ENCODE measurements at regions not wholly inside any gene's neighbourhood (a gene's known extent, or its start where the extent isn't known, plus 50 kb on each side); places are given as distances from the start of the nearest gene placed in this dataset.

DNA sequence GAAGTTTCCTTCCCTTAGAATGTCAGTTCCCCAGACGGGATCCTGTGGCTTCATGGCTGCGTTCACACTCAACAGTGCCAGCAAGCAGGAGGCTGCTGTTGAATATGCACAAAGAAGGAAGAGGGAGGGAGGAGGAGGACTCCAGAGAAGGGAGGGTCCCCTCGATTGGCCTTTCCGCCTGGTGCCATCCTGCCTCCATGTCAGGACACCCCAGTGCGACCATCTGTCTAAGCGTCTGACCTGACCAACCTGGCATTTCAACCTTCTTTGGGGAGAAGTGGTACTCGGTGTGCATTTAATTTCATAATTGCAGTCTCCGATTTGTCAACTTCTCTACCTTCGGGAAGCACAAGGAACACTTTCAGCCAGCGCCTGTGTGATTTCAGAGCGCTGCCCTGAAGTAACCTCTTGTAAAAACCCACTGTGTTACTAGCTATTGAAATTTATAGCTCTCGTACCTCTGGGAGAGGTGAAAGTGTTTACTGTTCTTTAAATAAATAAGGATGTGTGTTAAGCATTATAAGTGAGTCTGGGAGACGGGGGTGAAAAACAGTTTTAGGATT, 1491.9 kb downstream of the TBC1D22A start:
- no peak for DNase-seq

DNA sequence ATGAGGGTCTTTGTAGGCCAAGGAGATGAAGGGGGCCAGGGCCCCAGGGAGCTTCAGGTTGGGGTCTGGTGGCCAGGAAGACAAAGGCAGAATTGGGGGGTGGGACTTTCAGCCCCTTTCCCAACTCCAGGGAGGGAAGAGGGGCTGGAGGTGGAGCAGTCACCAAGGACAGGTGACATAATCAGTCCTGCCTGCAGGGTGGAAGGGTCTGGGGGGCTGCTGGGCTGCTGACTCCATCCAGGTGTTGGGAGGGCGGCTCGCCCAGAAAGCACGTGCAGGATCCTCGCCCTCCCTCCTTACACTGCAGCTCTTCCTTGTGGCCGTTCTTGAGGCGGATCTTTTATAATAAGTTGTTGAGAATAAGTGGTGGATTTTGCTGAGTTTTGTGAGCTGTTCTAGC, 1491.1 kb downstream of the TBC1D22A start:
- DNase-seq = no peak

DNA sequence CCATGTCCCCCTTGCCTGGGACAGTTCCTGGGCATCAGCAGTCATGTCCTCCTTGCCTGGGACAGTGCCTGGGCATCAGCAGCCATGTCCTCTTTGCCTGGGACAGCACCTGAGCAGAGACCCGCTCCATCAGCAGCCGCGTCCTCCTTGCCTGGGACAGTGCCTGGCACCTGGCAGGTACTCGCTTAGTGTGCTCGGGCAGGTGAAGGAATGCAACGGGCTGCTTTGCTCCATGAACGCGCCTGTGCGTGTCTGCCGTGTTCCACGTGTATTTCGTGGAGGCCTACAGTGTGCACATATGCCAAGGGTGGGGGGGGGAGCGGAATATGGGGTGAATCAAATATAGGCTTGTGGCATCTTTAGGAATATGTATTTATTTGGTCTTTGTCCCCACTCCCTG, 1490.7 kb downstream of the TBC1D22A start:
- DNase-seq = no peak

DNA sequence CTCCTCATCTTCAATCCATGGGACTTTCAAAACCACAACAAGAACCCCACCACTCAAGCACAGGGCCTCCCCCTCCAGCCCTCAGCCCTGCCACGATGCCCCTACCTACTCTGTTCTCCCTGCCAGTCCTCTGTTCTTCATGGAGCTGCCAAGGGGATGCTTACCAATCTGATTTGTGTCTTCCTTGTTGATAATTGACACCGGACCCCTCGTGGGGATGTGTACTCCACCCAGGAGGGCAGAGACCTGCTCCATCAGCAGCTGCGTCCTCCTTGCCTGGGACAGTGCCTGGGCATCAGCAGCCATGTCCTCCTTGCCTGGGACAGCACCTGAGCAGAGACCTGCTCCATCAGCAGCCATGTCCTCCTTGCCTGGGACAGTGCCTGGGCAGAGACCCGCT, 1489.2 kb downstream of the TBC1D22A start:
- no peak for DNase-seq

DNA sequence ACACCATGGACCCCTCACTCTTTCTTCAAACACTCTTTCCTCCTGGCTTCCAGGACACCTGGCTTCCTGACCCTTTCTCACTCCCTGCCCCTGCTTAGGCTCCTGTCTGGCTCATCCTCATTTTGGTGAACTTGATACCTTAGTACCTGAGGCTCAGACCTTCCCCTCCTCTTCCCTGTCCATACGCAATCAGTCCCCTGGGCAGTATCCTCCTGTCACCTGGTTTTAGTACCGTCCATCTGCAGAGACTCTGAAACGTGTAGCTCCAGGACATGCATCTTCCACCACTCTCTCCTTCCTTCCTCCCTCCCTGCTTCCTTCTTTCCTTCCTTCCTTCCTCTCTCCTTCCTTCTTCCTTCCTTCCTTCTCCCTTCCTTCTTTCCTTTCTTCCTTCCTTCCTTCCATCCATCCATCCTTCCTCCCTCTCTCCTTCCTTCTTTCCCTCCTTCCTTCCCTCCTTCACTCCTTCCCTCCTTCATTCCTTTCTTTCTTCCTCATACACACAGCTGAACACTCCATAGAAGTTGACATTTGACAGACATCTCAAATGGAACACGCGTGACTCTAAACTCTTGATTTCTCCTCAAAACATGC, 1488.6 kb downstream of the TBC1D22A start:
- DNase-seq = no peak

DNA sequence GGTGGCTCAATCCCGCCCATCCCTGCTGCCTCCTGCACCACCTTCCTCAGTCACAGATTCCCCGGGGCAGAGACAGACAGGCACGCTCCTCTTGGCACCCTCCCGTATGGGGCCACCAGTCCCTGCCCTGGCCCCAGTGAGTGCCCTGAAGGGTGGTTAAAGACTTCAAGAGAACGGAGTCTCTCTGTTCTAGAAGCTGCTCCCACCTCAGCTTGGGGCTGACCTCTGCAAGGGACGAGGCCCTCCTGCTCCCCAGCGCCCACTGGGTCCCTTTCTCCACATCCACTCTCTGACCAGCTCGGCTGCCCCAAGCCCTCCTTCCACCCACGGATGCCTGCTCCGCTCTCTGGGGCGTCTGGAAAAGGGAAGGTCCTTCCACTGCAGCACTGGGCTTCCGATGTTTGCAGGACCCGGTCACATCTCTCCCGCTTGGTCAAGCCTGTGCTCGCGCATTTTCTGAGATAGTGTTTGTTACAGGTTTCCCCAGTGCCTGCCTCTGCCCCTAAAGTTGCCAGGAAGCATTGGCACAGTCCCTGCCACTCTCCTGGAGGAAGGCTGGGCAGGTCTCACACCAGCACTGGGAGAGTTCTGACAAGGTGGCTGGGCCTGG, 1487.9 kb downstream of the TBC1D22A start:
- DNase-seq = no peak

DNA sequence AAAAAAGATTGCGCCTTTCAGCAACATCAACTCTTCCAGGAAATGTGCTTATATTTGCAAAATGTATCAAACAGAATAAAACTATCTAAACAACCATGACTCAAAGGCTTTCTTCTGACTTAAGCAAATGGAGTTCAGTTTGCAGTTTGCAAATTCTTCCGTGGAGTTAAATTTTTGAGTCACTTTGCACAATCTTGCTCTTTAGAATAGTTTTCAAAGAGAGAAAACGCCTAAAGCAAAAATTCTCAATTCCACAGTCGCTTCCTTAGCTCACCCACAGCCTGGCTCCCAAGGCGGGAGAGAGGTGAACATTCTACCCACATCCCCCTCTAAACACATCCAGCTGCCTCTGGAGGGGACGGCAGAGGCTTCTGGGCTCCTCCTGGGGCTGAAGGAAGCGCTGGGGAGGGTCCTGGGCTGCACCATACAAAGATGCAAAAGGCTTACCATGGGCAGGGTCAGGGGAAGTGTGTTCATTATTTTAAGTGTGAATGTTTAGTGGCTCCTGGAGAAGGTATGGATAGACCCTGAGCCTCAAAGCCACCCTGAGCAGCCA, 1487.3 kb downstream of the TBC1D22A start:
- no peak for DNase-seq

DNA sequence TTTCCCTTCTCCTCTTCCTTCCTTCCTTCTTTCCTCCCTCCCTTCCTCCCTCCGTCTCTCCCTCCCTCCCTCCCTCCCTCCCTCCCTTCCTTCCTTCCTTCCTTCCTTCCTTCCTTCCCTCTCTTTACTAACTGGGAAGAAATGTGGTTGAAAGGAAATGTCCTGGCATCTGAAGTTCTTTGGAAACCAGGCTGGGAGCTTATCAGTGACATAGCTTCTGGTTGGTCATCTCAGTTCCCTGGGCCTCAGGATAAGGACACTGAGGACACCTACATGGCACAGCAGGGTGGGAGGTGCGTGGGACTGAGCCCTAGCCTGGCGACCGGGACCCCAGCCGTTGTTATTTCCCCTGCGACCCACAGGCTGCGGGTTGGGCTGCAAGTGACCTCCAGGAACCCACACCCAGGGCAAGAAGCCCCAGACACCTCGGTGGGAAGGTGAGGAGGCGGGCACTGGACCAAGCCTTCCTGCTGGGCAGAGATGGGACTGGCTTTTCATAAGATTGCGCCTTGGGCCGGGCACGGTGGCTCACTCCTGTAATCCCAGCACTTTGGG, 1486.5 kb downstream of the TBC1D22A start:
- DNase-seq = no peak

DNA sequence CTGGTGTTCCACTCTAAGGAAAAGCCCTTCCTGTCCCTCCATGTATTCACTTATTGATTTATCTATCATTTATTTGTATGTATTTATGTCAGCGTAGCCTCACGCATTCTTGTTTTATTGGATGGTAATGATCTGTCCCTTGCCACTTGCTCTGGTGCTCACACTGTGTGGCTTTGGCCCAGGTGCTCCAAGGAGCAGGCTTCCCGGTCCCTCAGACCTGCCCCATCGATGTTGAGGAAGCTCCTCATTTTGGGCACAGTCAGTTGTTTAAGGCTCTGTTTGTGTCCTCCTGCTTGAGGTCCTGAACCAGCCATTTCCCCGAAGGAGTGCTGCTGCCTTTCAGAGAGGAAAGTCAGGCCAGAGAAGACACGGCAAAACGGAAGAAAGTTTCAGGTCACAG, 1485.4 kb downstream of the TBC1D22A start:
- DNase-seq = no peak

DNA sequence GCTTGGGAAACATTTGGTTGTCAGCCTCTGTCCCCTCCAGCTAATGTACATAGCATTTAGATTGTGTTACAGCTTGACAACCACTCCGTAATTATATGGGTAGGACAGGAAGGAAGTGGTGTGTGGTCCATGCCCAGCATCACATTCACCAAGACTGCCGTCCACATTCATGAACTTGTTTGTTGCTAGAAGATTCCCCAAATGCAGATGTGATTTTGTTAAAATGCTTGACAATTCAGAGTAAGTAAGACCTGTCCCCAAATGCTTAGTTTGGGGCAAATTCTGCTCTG, 1482.7 kb downstream of the TBC1D22A start:
- no peak for DNase-seq

DNA sequence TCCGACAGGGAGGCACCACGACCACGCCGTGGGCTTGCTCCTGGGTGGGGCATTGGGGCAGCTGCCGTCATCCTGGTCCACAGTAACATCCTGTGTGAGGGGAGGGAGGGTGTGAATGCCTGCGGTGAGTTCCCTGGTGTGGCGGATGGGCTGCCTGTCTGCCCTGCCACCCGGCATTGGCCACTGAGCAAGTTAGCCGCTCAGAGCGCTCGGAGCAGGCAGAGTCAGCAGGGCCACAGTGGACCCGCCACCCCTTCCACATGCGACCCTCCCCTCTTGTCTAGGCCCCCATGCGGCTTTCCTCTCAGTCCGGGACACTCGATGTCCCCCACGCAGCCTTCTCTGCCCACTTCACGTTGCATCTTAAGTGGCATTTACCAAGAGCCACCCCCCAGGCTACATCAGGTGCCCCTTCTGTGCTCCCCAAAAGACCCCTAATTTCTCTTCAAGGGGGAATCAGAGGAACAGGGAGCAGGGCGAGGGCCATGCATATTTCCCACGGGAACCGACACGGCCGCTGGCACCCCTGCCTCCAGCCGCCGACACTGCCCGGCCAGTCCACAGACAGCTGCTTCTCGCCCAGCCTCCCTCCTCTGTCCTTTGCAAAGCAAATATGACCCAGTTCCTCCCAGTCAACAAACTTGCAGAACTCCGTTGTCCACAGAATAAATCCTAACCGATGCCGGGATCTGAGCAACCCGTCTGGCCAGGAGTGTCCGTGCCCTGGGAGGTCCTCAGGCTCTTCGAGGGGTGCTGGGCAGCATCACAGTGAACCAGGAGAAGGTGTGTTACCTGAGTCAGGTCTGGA, 1482.1 kb downstream of the TBC1D22A start:
- no peak for DNase-seq

DNA sequence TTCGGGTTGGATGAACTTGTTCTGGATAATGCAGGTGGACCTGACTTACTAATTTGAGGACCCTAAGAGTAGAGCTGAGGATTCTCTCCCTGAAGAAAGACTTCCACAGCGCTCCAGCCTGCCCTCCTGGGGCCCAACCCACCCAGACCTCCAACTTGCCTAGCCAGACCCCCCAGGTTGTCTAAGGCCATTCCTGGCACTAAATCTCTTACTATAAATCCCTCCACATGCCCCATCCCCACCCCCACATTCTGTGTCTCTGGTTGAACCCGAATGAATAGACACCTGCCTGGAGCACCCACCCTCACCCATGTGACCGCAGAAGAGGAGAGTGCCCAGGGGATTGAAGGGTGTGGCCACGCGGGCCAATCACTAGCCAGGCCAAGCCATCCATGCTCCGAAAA, 1480.0 kb downstream of the TBC1D22A start:
- DNase-seq = no peak

DNA sequence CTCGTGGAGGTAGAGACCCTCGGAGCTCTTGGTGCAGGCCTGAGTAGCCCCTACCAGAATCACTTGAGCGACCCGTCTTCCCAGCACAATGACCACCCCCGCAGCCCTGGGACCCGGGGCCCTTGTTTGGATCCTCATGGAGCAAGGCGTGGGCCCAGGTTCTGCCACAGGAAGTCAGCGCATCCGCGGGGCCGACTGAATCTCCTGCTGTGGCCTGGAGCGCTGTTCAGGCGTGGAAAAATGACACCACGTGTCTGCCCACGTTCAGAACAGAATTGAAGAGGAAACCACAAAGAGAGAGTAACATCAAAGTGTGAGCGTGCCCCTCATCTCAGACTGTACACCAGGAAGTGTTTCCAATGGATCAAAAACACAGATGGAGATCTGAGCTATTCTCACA, 1479.2 kb downstream of the TBC1D22A start:
- no peak for DNase-seq

DNA sequence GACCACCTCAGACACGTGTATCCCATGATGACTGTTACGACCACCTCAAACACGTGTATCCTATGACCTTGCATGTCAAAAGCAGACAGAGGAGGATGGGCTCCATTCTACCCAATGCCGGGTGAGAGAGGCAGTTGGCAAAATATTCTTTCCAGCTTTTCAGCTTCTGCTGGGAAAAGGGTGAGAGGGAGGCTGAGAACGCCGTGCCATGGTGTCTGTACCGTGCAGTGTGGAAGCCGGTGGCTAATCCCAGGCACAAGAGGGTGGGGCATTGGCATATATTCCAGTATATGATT, 1478.4 kb downstream of the TBC1D22A start:
- DNase-seq = no peak

DNA sequence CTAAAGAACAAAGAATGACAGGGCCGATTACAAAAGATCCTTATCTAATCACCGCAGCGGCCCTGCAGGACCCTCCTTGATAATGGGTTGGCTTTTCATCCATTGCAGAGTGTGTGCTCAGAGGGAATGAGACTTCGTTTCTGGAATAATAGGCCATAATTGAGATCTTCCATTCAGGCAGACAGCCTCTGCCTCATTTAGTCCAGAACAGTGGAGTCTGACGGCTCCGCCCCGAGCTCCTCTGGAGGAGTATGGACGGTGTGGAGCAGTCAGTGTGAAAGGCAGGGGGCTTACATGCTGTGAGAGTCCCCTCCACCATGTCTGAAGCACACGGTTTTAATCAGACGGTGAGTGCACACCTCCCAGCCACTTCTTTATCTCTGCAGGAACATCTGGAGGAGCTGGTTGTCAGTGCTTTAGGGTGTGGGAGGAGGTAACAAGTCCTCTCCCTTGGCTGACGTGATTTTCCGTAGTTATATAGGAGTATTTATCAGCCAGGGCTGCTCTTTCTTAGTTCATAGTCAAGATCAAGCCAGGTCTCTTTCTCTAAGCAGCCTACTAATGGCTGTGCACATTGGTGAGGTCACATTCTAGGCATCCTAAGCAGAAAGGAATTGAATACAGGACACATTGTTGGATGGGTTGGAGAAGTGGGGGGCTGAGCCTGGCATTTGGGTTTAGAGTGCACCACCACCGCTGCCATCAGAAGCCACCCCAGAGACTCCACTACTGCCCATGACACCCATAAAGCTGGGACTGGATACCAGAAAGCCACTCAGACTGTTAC, 1477.9 kb downstream of the TBC1D22A start:
- no peak for DNase-seq

DNA sequence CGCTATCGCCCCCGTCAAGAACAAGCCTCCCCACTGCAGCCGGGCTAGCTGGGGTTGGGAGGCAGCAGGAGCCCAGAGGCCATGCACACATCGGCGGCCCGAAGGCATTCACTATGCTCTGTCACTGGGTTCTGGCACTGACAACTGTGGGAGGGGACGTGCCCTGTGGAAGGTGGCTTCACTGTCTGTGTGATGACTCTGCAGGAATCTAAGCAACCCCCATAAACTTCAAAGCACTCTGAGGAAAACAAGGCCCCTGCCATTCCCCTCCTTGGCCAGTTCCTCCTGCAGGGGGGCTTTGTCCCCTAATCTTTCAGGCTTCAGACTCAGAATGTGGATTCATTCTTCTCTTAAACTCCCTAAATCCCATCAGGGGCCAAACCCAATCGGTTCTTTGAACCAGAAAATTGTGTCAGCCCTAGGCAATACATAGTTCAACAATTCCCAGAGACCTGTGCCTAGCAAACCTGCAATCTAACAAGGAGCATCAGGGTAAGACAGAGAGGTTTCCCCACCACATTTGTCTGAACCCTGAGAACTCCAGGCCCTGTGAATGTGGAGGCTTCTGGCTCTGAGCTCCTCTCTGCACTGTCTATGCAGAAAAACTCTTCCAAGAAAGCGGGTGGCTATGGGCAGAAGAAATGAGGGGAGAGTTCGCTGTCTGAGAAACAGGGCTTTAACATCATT, 1477.2 kb downstream of the TBC1D22A start:
- no peak for DNase-seq

DNA sequence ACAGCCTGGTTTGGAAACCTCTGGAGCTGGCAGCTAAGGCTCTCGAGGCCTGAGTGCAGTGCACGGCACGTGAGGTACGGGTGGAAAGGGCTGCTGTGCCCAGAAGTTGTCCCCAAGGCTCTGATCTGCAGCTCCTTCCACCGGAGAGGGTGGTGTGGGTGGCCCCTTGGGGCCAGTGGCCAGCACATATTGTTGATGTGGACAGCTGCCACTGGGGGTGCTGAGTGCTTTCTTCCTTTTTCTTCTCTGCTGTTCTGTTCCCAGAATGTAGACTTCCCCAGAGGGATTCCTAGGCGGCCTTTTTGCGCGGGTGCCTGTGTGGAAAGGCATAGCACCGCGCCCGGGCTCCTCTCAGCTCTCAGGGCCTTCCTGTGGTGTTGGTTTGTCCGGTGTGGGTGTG, 1476.5 kb downstream of the TBC1D22A start:
- no peak for DNase-seq

DNA sequence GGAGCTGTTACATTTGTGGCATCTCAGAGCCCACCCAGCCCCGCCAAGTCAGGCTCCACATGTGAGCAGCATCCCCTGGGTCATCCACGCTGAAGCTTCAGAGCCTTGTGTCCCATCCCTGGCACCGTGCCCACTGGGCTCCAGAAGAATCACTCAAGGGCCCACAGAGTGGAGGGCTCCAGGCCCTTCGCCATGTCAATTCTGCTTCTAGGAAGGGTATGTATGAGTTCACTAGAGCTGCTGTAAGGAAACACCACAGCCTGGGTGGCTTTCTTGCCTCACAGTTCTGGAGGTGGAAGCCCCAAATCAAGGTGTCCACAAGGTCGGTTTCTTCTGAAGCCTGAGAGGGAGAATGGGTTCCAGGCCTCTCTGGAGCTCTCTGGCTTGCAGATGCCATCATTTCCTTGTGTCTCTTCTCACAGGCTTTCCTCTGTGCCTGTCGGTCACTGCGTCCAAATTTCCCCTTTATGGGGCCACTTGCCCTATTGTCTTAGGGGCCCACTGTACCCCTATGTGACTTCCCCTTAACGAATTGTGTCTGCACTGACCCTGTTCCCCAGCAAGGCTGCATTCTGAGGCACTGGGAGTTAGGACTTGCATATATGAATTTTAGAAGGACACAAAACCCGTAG, 1476.0 kb downstream of the TBC1D22A start:
- no peak for DNase-seq

DNA sequence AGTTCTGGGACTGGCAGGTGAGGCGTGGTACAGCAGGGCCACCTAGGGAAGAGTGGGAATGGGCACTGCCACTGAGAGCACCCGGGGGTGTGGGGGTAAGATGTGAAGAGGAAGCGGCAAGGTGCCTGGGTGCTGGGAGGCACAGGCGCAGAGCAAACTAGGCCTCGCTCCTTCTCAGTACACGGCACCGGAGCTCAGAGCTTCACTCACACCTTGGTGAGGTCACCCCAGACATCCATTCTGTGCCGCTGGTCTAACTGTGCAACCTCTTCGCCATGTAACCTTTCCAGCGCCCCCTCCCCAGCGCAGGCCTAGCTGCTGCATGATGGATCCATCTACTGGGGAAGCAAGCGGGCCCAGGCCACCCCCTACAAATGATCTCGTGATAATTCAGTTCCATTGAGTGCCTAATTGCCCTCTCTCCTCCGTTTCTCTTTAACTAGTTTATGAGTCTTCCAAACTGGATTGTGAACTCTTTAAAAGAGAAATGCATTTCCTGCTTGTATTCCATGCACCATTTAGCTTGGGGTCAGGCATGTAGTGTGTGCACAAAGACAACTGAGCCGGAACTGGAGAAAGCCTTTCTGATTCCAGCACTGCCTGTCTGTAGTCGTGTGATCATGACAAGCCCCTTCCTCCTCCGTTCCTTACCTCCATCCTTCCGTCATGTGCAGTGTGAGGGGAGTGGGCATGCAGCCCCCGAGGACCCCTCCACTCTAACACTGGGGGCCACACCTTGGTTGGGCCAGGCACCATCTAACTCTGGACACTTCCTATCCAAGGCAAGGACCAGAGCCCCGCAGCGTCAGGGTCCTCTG, 1475.2 kb downstream of the TBC1D22A start:
- no peak for DNase-seq

DNA sequence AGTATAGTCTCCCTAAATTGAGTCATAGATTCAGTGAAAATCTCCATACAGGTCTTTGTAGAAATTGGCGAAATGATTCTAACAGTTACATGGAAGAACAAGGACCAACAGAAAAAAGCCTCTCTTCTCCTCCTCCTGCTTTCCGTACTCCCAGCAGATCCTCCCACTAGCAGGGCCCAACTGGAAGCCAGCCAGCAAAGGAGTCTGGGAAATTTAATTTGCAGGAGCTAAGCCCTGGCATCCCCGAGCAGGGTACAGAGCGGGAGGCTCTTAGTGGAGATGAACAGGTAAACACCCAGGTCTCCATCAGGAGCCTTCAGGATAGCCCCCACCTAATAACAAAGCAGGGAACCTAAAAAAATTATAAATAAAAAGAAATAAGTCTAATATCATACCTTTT, 1473.8 kb downstream of the TBC1D22A start:
- DNase-seq = no peak

DNA sequence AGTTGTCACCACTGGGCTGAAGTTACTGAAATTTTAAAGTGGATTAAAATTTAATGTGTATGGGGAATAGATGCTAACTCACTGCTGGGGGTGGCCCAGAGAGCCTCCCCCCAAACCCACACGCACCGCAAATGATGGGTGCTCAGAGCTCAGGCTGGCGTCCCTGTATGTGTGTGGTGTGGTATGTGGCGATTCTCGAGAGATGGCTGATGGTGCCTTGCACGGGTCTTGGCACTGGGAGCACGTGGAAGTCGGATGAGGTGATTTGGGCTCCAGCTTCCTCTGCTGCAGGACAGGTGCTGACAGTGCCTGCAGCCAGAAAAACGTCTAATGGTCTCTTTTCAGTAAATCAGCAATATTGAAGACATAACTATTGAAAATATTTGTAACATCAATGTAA, 1473.3 kb downstream of the TBC1D22A start:
- no peak for DNase-seq
